Astrocyte (in vitro differentiated cells and primary cell): ENCODE measurements at regions not wholly inside any gene's neighbourhood (a gene's known extent, or its start where the extent isn't known, plus 50 kb on each side); places are given as distances from the start of the nearest gene placed in this dataset.

ENCODE experiments used
- DNase-seq: peaks from one replicate; pipeline ENCODE4 v3.0.0-alpha.2; 2010; ENCODE audit warnings: low read depth
- FAIRE-seq: peaks from 2 replicates; lab custom pipeline; 2011; peaks lifted over from hg19 to GRCh38; lab: Jason Lieb, UNC
- H2AFZ ChIP-seq: 2 replicates; pipeline ENCODE4 v1.6.0; 2012; ENCODE audit warnings: low read depth, low read length, inconsistent platforms
- H3K27ac ChIP-seq: 2 replicates; pipeline ENCODE4 v1.5.1; 2011; ENCODE audit warnings: low read depth, low read length, inconsistent platforms
- H3K27me3 ChIP-seq: 2 replicates; pipeline ENCODE4 v1.6.0; 2011; ENCODE audit warnings: low read length, inconsistent platforms; ENCODE audit not compliant: insufficient read depth
- H3K36me3 ChIP-seq: 2 replicates; pipeline ENCODE4 v1.5.1; 2011; ENCODE audit warnings: low read length, inconsistent platforms; ENCODE audit not compliant: insufficient read depth
- H3K4me1 ChIP-seq: 2 replicates; pipeline ENCODE4 v1.5.1; 2011; ENCODE audit warnings: low read length, inconsistent platforms; ENCODE audit not compliant: insufficient read depth
- H3K4me2 ChIP-seq: 2 replicates; pipeline ENCODE4 v1.6.0; 2012; ENCODE audit warnings: low read length, inconsistent platforms
- H3K4me3 ChIP-seq: 2 replicates; pipeline ENCODE4 v1.5.1; 2011; ENCODE audit warnings: low read depth, mild to moderate bottlenecking, low read length, inconsistent platforms; ENCODE audit not compliant: insufficient read depth
- H3K79me2 ChIP-seq: 2 replicates; pipeline ENCODE4 v1.6.0; 2012; ENCODE audit warnings: mild to moderate bottlenecking, low read length, inconsistent platforms; ENCODE audit not compliant: insufficient read depth
- H3K9ac ChIP-seq: 2 replicates; pipeline ENCODE4 v1.6.0; 2012; ENCODE audit warnings: mild to moderate bottlenecking, low read length, inconsistent platforms
- H3K9me3 ChIP-seq: 2 replicates; pipeline ENCODE4 v1.5.1; 2012; ENCODE audit warnings: low read depth, mild to moderate bottlenecking, low read length, inconsistent platforms; ENCODE audit not compliant: insufficient read depth
- H4K20me1 ChIP-seq: 2 replicates; pipeline ENCODE4 v1.6.0; 2012; ENCODE audit warnings: low read length, inconsistent platforms; ENCODE audit not compliant: insufficient read depth
- H3K27ac Mint-ChIP-seq: one replicate; pipeline ENCODE4 v1.8.0; 2021; ENCODE audit warnings: mild to moderate bottlenecking, mixed read lengths; ENCODE audit not compliant: unreplicated experiment
- H3K27me3 Mint-ChIP-seq: one replicate; pipeline ENCODE4 v1.8.0; 2021; ENCODE audit warnings: low read depth, mixed read lengths; ENCODE audit not compliant: unreplicated experiment
- H3K36me3 Mint-ChIP-seq: one replicate; pipeline ENCODE4 v1.8.0; 2021; ENCODE audit warnings: low read depth, mixed read lengths; ENCODE audit not compliant: unreplicated experiment
- H3K4me1 Mint-ChIP-seq: one replicate; pipeline ENCODE4 v1.8.0; 2021; ENCODE audit warnings: low read depth, mixed read lengths; ENCODE audit not compliant: unreplicated experiment
- H3K4me3 Mint-ChIP-seq: one replicate; pipeline ENCODE4 v1.8.0; 2021; ENCODE audit warnings: mild to moderate bottlenecking, moderate library complexity, mixed read lengths; ENCODE audit not compliant: unreplicated experiment
- H3K9me3 Mint-ChIP-seq: one replicate; pipeline ENCODE4 v1.8.0; 2021; ENCODE audit warnings: mild to moderate bottlenecking, mixed read lengths; ENCODE audit not compliant: unreplicated experiment
- CTCF ChIP-seq: IDR thresholded peaks from 2 replicates; pipeline ENCODE4 v1.5.1; 2011; ENCODE audit warnings: low read depth, mild to moderate bottlenecking, inconsistent platforms, low read length, moderate library complexity; ENCODE audit not compliant: insufficient read depth
- EZH2 ChIP-seq: IDR thresholded peaks from 2 replicates; pipeline ENCODE4 v1.6.1; 2012; ENCODE audit warnings: mild to moderate bottlenecking, low read length, inconsistent platforms; ENCODE audit not compliant: insufficient read depth

DNA sequence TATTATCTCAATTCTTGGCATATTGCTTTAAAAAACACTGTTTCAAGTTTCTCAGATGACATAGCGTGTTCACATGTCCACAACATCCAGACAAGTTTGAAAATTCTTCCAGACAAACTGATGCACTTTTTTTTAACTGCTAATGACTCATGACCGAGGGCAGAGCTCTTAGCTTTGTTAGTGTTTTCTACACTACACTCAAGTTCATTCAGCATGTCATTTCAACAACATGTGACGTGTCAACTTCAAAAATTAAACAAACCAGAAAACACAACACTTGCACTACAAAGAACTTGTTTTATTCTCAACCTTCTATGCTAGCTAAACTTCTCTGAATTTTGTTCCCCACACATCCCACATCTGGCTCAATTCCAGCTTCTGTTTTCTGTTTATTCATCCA is 1186.3 kb upstream of the FLRT2 start:
- DNase-seq: peak; percentile 19
- no peak overlapping the region for H3K4me3 ChIP-seq
- H3K9ac ChIP-seq: no peak overlapping the region
- H4K20me1 ChIP-seq: no peaks in the 10 kb centered on the region
- no peak overlapping the region for H3K4me3 Mint-ChIP-seq
- H3K27ac ChIP-seq: no peak overlapping the region
- H3K4me1 ChIP-seq: no peaks in the 10 kb centered on the region
- H3K27me3 Mint-ChIP-seq: no peaks in the 10 kb centered on the region
- peak overlapping the region; percentile 38 for H3K27ac Mint-ChIP-seq
- no peaks in the 10 kb centered on the region for H3K27me3 ChIP-seq
- no peak for FAIRE-seq
- TF ChIP-seq EZH2 (no peak), CTCF (no peak)
- no peak overlapping the region for H2AFZ ChIP-seq
- peaks cover 3% of the 10 kb centered on the region for H3K36me3 Mint-ChIP-seq
- H3K4me2 ChIP-seq: no peak overlapping the region
- H3K79me2 ChIP-seq: no peaks in the 10 kb centered on the region
- no peaks in the 10 kb centered on the region for H3K36me3 ChIP-seq
- H3K9me3 ChIP-seq: peaks cover 4% of the 10 kb centered on the region
- H3K9me3 Mint-ChIP-seq: peaks cover 11% of the 10 kb centered on the region
- H3K4me1 Mint-ChIP-seq: peaks cover 6% of the 10 kb centered on the region

GRCh38 chr14:84351646-84352045 is 1178.3 kb upstream of the FLRT2 start:
- Histone ChIP-seq H4K20me1 (no peaks in the 10 kb centered on the region), H3K4me2 (no peak overlapping the region), H3K36me3 (no peaks in the 10 kb centered on the region), H3K27me3 (no peaks in the 10 kb centered on the region), H3K4me3 (no peak overlapping the region), H3K27ac (no peak overlapping the region), H3K79me2 (no peaks in the 10 kb centered on the region), H3K9me3 (peaks cover 6% of the 10 kb centered on the region), H3K9ac (no peak overlapping the region), H3K4me1 (no peaks in the 10 kb centered on the region), H2AFZ (no peak overlapping the region)
- H3K27me3 Mint-ChIP-seq: no peaks in the 10 kb centered on the region
- DNase-seq (no peak), FAIRE-seq (no peak)
- H3K4me3 Mint-ChIP-seq: no peak overlapping the region
- no peak overlapping the region for H3K27ac Mint-ChIP-seq
- H3K4me1 Mint-ChIP-seq: peaks cover 3% of the 10 kb centered on the region
- H3K9me3 Mint-ChIP-seq: peaks cover 10% of the 10 kb centered on the region
- no peak for TF ChIP-seq CTCF
- TF ChIP-seq EZH2: no peak
- H3K36me3 Mint-ChIP-seq: no peaks in the 10 kb centered on the region

DNA sequence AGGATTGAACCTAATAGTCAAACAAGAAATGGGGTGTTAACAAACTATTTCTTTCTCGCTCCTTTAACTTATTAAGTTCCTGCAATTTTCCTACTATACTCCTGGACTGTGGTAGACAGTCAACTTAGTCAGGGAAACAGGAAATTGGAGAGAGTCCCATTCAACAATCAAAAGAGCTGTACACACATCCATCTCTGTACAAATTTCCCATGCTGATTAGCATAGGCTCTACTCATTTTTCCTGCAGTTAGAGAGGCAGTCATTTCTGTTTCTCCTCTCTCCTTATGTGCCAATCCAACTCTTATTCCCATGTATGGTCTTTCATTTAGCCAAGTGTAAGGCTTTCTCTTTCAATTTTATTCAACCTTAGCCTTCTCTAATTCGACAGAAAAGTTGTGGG is 1168.5 kb upstream of the FLRT2 start:
- H3K27me3 ChIP-seq: no peaks in the 10 kb centered on the region
- no peak overlapping the region for H2AFZ ChIP-seq
- no peaks in the 10 kb centered on the region for H3K36me3 ChIP-seq
- no peaks in the 10 kb centered on the region for H3K4me1 ChIP-seq
- TF ChIP-seq EZH2: no peak
- no peak for TF ChIP-seq CTCF
- H3K4me3 ChIP-seq: no peak overlapping the region
- DNase-seq (no peak), FAIRE-seq (no peak)
- H3K79me2 ChIP-seq: no peaks in the 10 kb centered on the region
- no peaks in the 10 kb centered on the region for H3K36me3 Mint-ChIP-seq
- no peaks in the 10 kb centered on the region for H3K27me3 Mint-ChIP-seq
- no peak overlapping the region for H3K4me2 ChIP-seq
- H3K9ac ChIP-seq: no peak overlapping the region
- no peak overlapping the region for H3K4me3 Mint-ChIP-seq
- H3K4me1 Mint-ChIP-seq: no peaks in the 10 kb centered on the region
- no peak overlapping the region for H3K27ac ChIP-seq
- no peaks in the 10 kb centered on the region for H3K9me3 ChIP-seq
- H3K9me3 Mint-ChIP-seq: peaks cover 6% of the 10 kb centered on the region
- H4K20me1 ChIP-seq: no peaks in the 10 kb centered on the region
- H3K27ac Mint-ChIP-seq: no peak overlapping the region
